Eye (tissue), 1 donor: ENCODE measurements at regions not wholly inside any gene's neighbourhood (a gene's known extent, or its start where the extent isn't known, plus 50 kb on each side); places are given as distances from the start of the nearest gene placed in this dataset.

Experiments used
- DNase-seq: peaks from one replicate; pipeline ENCODE4 v3.0.0-alpha.2; 2015

- DNase-seq, result no peak
Observed at GRCh38 chr1:79693441-79694114, 687.0 kb upstream of the ADGRL4 start.

- DNase-seq, result no peak
Observed at GRCh38 chr1:79692519-79692918, 686.0 kb upstream of the ADGRL4 start.

- DNase-seq, result no peak
Observed at GRCh38 chr1:79688932-79689331, 682.4 kb upstream of the ADGRL4 start.

GRCh38 chr1:79683420-79683819 lies 676.9 kb upstream of the ADGRL4 start:
- no peak for DNase-seq

- no peak for DNase-seq
Observed at GRCh38 chr1:79682478-79682877, 675.9 kb upstream of the ADGRL4 start.

- DNase-seq, result no peak
Observed at GRCh38 chr1:79681382-79681781, 674.9 kb upstream of the ADGRL4 start.

GRCh38 chr1:79679916-79680315 lies 673.4 kb upstream of the ADGRL4 start:
- no peak for DNase-seq

GRCh38 chr1:79667848-79668696 lies 661.5 kb upstream of the ADGRL4 start:
- DNase-seq, result no peak

GRCh38 chr1:79667166-79667565 lies 660.6 kb upstream of the ADGRL4 start:
- no peak for DNase-seq

- no peak for DNase-seq
Observed at GRCh38 chr1:79663916-79664315, 657.4 kb upstream of the ADGRL4 start.

GRCh38 chr1:79662596-79662995 lies 656.1 kb upstream of the ADGRL4 start:
- no peak for DNase-seq

GRCh38 chr1:79660129-79660528 lies 653.6 kb upstream of the ADGRL4 start:
- DNase-seq, result no peak

- DNase-seq, result peak; percentile 37
Observed at GRCh38 chr1:79657951-79658658, 651.6 kb upstream of the ADGRL4 start.

GRCh38 chr1:79655876-79656275 lies 649.3 kb upstream of the ADGRL4 start:
- no peak for DNase-seq

- no peak for DNase-seq
Observed at GRCh38 chr1:79652426-79652825, 645.9 kb upstream of the ADGRL4 start.

- no peak for DNase-seq
Observed at GRCh38 chr1:79648126-79648525, 641.6 kb upstream of the ADGRL4 start.

- DNase-seq, result no peak
Observed at GRCh38 chr1:79646880-79647279, 640.4 kb upstream of the ADGRL4 start.

- no peak for DNase-seq
Observed at GRCh38 chr1:79638382-79638781, 631.9 kb upstream of the ADGRL4 start.

- no peak for DNase-seq
Observed at GRCh38 chr1:79633456-79633855, 626.9 kb upstream of the ADGRL4 start.

- DNase-seq, result no peak
Observed at GRCh38 chr1:79629414-79629813, 622.9 kb upstream of the ADGRL4 start.

- no peak for DNase-seq
Observed at GRCh38 chr1:79617777-79618176, 611.2 kb upstream of the ADGRL4 start.

- DNase-seq, result no peak
Observed at GRCh38 chr1:79614762-79615161, 608.2 kb upstream of the ADGRL4 start.

GRCh38 chr1:79614106-79614505 lies 607.6 kb upstream of the ADGRL4 start:
- DNase-seq, result no peak

GRCh38 chr1:79613046-79613445 lies 606.5 kb upstream of the ADGRL4 start:
- DNase-seq, result no peak
